ENCODE measurements at regions not wholly inside any gene's neighbourhood (a gene's known extent, or its start where the extent isn't known, plus 50 kb on each side); places are given as distances from the start of the nearest gene placed in this dataset.

GRCh38 chr3:163218336-163218735 lies 1721.7 kb downstream of the OTOL1 start:
- TF ChIP-seq JUN (IDR thresholded peaks at IDR 0.05) (no peak), MAFK (IDR thresholded peaks at IDR 0.05; ENCODE audit: partially characterized antibody) (no peak), RNF2 (IDR thresholded peaks at IDR 0.05; ENCODE audit: borderline replicate concordance, low read depth) (no peak), CTCF (IDR thresholded peaks at IDR 0.05) (no peak), NFE2L2 (conservative IDR thresholded peaks at IDR 0.05; ENCODE audit: low read length) (no peak), REST (IDR thresholded peaks at IDR 0.05) (no peak), MYC (IDR thresholded peaks at IDR 0.05; ENCODE audit: borderline replicate concordance, low read length) (no peak), EP300 (IDR thresholded peaks at IDR 0.05) (no peak), CBX2 (IDR thresholded peaks at IDR 0.05; ENCODE audit: borderline replicate concordance, low read depth) (no peak), CHD4 (IDR thresholded peaks at IDR 0.05; ENCODE audit: borderline replicate concordance) (no peak), POLR2A (IDR thresholded peaks at IDR 0.05; ENCODE audit: low read length) (no peak)
- TF ChIP-seq, protein P1, sequence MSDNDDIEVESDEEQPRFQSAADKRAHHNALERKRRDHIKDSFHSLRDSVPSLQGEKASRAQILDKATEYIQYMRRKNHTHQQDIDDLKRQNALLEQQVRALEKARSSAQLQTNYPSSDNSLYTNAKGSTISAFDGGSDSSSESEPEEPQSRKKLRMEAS (IDR thresholded peaks at IDR 0.05): no peak

All from A549 (cell line).